NCI-H345 (cell line): ENCODE measurements at regions not wholly inside any gene's neighbourhood (a gene's known extent, or its start where the extent isn't known, plus 50 kb on each side); places are given as distances from the start of the nearest gene placed in this dataset.

Source experiments
- DNase-seq: peaks from one replicate; lab custom pipeline; 2025; lab: John Stamatoyannopoulos, UW

GRCh38 chr3:132187746-132188145, 129.5 kb upstream of the ACP3 start:
- DNase-seq = no peak

- no peak for DNase-seq
Observed at GRCh38 chr3:132189601-132190000, 127.6 kb upstream of the ACP3 start.

- DNase-seq = no peak
Observed at GRCh38 chr3:132196113-132196512, 121.1 kb upstream of the ACP3 start.

- DNase-seq = no peak
Observed at GRCh38 chr3:132198516-132198915, 118.7 kb upstream of the ACP3 start.

GRCh38 chr3:132199451-132199850, 117.8 kb upstream of the ACP3 start:
- no peak for DNase-seq

GRCh38 chr3:132202586-132202985, 114.6 kb upstream of the ACP3 start:
- DNase-seq = no peak

- no peak for DNase-seq
Observed at GRCh38 chr3:132203889-132204596, 113.2 kb upstream of the ACP3 start.

- no peak for DNase-seq
Observed at GRCh38 chr3:132205609-132206008, 111.6 kb upstream of the ACP3 start.

- no peak for DNase-seq
Observed at GRCh38 chr3:132209855-132210254, 107.4 kb upstream of the ACP3 start.

GRCh38 chr3:132210476-132211346, 106.5 kb upstream of the ACP3 start:
- DNase-seq = no peak

GRCh38 chr3:132211896-132212295, 105.3 kb upstream of the ACP3 start:
- DNase-seq = no peak

GRCh38 chr3:132218817-132219755, 98.1 kb upstream of the ACP3 start:
- DNase-seq = no peak

- no peak for DNase-seq
Observed at GRCh38 chr3:132220986-132221385, 96.2 kb upstream of the ACP3 start.

- DNase-seq = peak; percentile 94
Observed at GRCh38 chr3:132222868-132223538, 94.2 kb upstream of the ACP3 start.

GRCh38 chr3:132225664-132226063, 91.5 kb upstream of the ACP3 start:
- no peak for DNase-seq

- no peak for DNase-seq
Observed at GRCh38 chr3:132228923-132229322, 88.3 kb upstream of the ACP3 start.

- DNase-seq = no peak
Observed at GRCh38 chr3:132229641-132230040, 87.6 kb upstream of the ACP3 start.

GRCh38 chr3:132230156-132231000, 86.8 kb upstream of the ACP3 start:
- no peak for DNase-seq

GRCh38 chr3:132231633-132232032, 85.6 kb upstream of the ACP3 start:
- no peak for DNase-seq

GRCh38 chr3:132232231-132232792, 84.9 kb upstream of the ACP3 start:
- DNase-seq = peak; percentile 24
